Prostate gland (tissue), 2 donors: ENCODE measurements at regions not wholly inside any gene's neighbourhood (a gene's known extent, or its start where the extent isn't known, plus 50 kb on each side); places are given as distances from the start of the nearest gene placed in this dataset.

Experiments used
- DNase-seq: peaks from one replicate; pipeline ENCODE4 v3.0.0-alpha.2; 2019; ENCODE audit warnings: low spot score
- H3K27ac ChIP-seq, 2 donors: fragments of 200-600 bp; sonication (generic); 2 replicates each; pipeline ENCODE4 v1.5.1; 2017 to 2019
- H3K27me3 ChIP-seq: fragments of 200-600 bp; sonication (generic); replicated peaks from 2 replicates; pipeline ENCODE4 v1.5.1; 2019; ENCODE audit not compliant: insufficient read depth
- H3K36me3 ChIP-seq, 2 donors: fragments of 200-600 bp; sonication (generic); 1 replicate in 1 of 2; 2 replicates in 1 of 2; pipeline versions ENCODE4 v1.5.1 to v1.8.1; 2017 to 2019
- H3K4me1 ChIP-seq: fragments of 200-600 bp; sonication (generic); replicated peaks from 2 replicates; pipeline ENCODE4 v1.5.1; 2019
- H3K4me3 ChIP-seq, 2 donors: fragments of 200-600 bp; sonication (generic); 2 replicates each; pipeline ENCODE4 v1.5.1; 2017 to 2019
- H3K9me3 ChIP-seq: fragments of 200-600 bp; sonication (generic); 2 replicates; pipeline ENCODE4 v1.5.1; 2017
- CTCF ChIP-seq, 4 experiments: fragments of 200-600 bp in 2 of 4; fragments of 450-650 bp in 2 of 4; sonication (generic) in 2 of 4; IDR thresholded peaks; 1 replicate in 3 of 4; 2 replicates in 1 of 4; pipeline ENCODE4 v1.5.1; 2016 to 2019; ENCODE audit warnings: antibody characterized with exemption in 4 of 4, mild to moderate bottlenecking in 2 of 4, moderate library complexity in 2 of 4
- POLR2A ChIP-seq: fragments of 450-650 bp; IDR thresholded peaks from one replicate; pipeline ENCODE4 v1.6.1; 2016; ENCODE audit warnings: antibody characterized with exemption, mild to moderate bottlenecking
- POLR2AphosphoS5 ChIP-seq: sonication (generic); formaldehyde crosslinking; IDR thresholded peaks from one replicate; pipeline ENCODE4 v1.6.1; 2017; ENCODE audit warnings: antibody characterized with exemption
- WGBS: methylation state at CpG from one replicate; pipeline ENCODE4 v1.1.5; 2018; 5-methylcytosine and 5-hydroxymethylcytosine counted together
- intact Hi-C: fragments of 100-400 bp; cut with DNase I; formaldehyde crosslinking; loops from one replicate; pipeline ENCODE4 v1.14.2; 2022

- Histone ChIP-seq H3K36me3 (no peaks in the 10 kb centered on the region), H3K4me3 (no peak overlapping the region), H3K9me3 (no peaks in the 10 kb centered on the region), H3K27ac (no peak overlapping the region), H3K4me1 (no peaks in the 10 kb centered on the region), H3K27me3 (no peaks in the 10 kb centered on the region)
- intact Hi-C loops, result no loop called here
- WGBS, result 85% methylated on average over 13 of the region's 13 CpGs
- TF ChIP-seq POLR2A (no peak), CTCF (IDR thresholded peaks at IDR 0.05) (no peak), POLR2AphosphoS5 (no peak)
- DNase-seq, result no peak
Observed at GRCh38 chr6:102799051-102799450, 1405.5 kb downstream of the GRIK2 start.

DNA sequence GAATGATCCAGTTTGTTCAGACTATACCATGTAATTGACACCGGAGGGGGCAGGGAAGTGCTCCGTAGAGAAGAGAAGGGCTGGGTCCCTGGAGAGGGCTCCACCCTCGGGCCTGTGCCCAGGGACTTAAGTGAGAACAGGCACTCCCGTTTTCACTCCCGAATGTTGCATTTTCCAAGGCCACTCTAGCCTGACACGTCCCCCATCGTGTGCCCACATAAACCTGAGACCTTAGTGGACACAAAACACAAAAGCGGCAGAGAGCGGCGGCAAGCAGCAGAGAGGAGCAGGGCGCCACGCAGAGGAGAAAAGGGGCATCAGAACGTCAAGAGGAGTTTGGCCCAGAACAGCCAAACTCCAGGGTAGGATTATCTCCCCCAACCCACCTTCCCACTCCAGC lies 1405.1 kb downstream of the GRIK2 start:
- DNase-seq, result no peak
- no peak for TF ChIP-seq POLR2AphosphoS5
- TF ChIP-seq POLR2A, result no peak
- TF ChIP-seq CTCF (IDR thresholded peaks at IDR 0.05), result no peak
- Histone ChIP-seq H3K4me1 (no peaks in the 10 kb centered on the region), H3K27me3 (no peaks in the 10 kb centered on the region), H3K36me3 (no peaks in the 10 kb centered on the region), H3K27ac (no peak overlapping the region), H3K4me3 (no peak overlapping the region), H3K9me3 (no peaks in the 10 kb centered on the region)
- intact Hi-C loops, result no loop called here
- WGBS, result 16% methylated on average over 13 of the region's 13 CpGs

DNA sequence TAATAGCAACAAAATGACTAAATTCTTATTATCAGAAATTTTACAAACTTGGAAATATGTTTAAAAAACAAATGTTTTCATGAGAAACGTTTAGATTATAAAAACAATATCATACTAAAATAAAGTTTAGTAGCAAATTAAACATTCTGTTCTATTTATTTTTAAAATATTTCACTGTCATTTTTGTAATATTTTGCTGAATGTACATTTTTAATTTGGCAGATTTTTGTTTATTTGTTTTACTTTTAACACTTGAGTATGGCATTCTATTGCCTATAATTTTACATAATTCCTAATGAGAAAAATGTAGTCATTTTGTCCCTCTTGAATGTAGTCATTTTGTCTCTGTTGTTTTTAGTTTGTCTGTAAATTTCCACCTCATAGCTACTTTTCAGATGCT lies 1400.2 kb downstream of the GRIK2 start:
- TF ChIP-seq POLR2AphosphoS5 (no peak), CTCF (IDR thresholded peaks at IDR 0.05) (no peak), POLR2A (no peak)
- WGBS, result 75% methylated on average over 1 of the region's 1 CpG
- Histone ChIP-seq H3K9me3 (no peaks in the 10 kb centered on the region), H3K4me1 (no peaks in the 10 kb centered on the region), H3K27ac (no peak overlapping the region), H3K36me3 (no peaks in the 10 kb centered on the region), H3K27me3 (no peaks in the 10 kb centered on the region), H3K4me3 (no peak overlapping the region)
- intact Hi-C loops, result no loop called here
- DNase-seq, result no peak

- intact Hi-C loops, result no loop called here
- TF ChIP-seq POLR2A (no peak), POLR2AphosphoS5 (no peak), CTCF (IDR thresholded peaks at IDR 0.05) (no peak)
- DNase-seq, result no peak
- Histone ChIP-seq H3K4me1 (no peaks in the 10 kb centered on the region), H3K27me3 (no peaks in the 10 kb centered on the region), H3K36me3 (no peaks in the 10 kb centered on the region), H3K4me3 (no peak overlapping the region), H3K27ac (no peak overlapping the region), H3K9me3 (no peaks in the 10 kb centered on the region)
- 68% methylated on average over 1 of the region's 1 CpG for WGBS
Observed at GRCh38 chr6:102774326-102774725, 1380.8 kb downstream of the GRIK2 start.

GRCh38 chr6:102773636-102774035 lies 1380.1 kb downstream of the GRIK2 start:
- Histone ChIP-seq H3K36me3 (no peaks in the 10 kb centered on the region), H3K4me1 (no peaks in the 10 kb centered on the region), H3K9me3 (no peaks in the 10 kb centered on the region), H3K27me3 (no peaks in the 10 kb centered on the region), H3K27ac (no peak overlapping the region), H3K4me3 (no peak overlapping the region)
- TF ChIP-seq CTCF (IDR thresholded peaks at IDR 0.05), result no peak
- TF ChIP-seq POLR2AphosphoS5, result no peak
- no peak for TF ChIP-seq POLR2A
- DNase-seq, result no peak
- 93% methylated on average over 2 of the region's 2 CpGs for WGBS
- intact Hi-C loops, result no loop called here
